ENCODE measurements at regions not wholly inside any gene's neighbourhood (a gene's known extent, or its start where the extent isn't known, plus 50 kb on each side); places are given as distances from the start of the nearest gene placed in this dataset.

DNA sequence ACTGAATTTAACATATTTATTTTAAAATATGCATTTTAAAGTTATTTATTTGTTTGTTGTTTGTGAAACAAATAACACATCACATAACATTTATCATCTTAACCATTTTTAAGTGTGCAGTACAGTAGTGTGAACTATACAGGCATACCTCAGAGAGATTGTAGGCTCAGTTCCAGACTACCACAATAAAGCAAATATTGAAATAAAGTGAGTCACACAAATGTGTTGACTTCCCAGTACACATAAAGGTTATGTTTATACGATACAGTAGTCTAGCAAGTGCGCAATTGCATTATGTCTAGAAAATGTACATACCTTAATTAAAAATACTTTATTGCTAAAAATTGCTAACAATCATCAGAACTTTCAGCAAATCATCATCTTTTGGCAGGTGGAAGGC is 739.4 kb upstream of the ADGRL4 start:
- Histone ChIP-seq H3K27ac (ENCODE audit: low read depth, low read length, poor library complexity, severe bottlenecking) (no peak overlapping the region), H3K4me3 (ENCODE audit: low read depth, low read length, poor library complexity, severe bottlenecking) (no peak overlapping the region), H3K4me1 (ENCODE audit: insufficient read depth, low read length, poor library complexity, severe bottlenecking) (no peaks in the 10 kb centered on the region), H3K27me3 (replicated peaks; ENCODE audit: insufficient read depth, low read depth, low read length, poor library complexity) (no peaks in the 10 kb centered on the region), H3K9me3 (ENCODE audit: low read depth, low read length, poor library complexity, severe bottlenecking) (no peaks in the 10 kb centered on the region), H3K36me3 (ENCODE audit: insufficient read depth, low read length, poor library complexity, severe bottlenecking) (no peaks in the 10 kb centered on the region)
- TF ChIP-seq, protein P1, sequence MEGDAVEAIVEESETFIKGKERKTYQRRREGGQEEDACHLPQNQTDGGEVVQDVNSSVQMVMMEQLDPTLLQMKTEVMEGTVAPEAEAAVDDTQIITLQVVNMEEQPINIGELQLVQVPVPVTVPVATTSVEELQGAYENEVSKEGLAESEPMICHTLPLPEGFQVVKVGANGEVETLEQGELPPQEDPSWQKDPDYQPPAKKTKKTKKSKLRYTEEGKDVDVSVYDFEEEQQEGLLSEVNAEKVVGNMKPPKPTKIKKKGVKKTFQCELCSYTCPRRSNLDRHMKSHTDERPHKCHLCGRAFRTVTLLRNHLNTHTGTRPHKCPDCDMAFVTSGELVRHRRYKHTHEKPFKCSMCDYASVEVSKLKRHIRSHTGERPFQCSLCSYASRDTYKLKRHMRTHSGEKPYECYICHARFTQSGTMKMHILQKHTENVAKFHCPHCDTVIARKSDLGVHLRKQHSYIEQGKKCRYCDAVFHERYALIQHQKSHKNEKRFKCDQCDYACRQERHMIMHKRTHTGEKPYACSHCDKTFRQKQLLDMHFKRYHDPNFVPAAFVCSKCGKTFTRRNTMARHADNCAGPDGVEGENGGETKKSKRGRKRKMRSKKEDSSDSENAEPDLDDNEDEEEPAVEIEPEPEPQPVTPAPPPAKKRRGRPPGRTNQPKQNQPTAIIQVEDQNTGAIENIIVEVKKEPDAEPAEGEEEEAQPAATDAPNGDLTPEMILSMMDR (conservative IDR thresholded peaks at IDR 0.05; ENCODE audit: low read depth, low read length): no peak
- no peak for TF ChIP-seq EZH2 (IDR thresholded peaks at IDR 0.05; ENCODE audit: borderline replicate concordance, low read depth, low read length, poor library complexity, severe bottlenecking)
- ChIA-PET POLR2A (ENCODE audit: low non-redundant PET) (no interaction called here), CTCF (no interaction called here)
- BruUV-seq (replicated peaks): no TSS peak
- intact Hi-C loops (cut with micrococcal nuclease; ENCODE audit: unreplicated experiment): no loop called here
- no peak for DNase-seq (ENCODE audit: low spot score)

DNA sequence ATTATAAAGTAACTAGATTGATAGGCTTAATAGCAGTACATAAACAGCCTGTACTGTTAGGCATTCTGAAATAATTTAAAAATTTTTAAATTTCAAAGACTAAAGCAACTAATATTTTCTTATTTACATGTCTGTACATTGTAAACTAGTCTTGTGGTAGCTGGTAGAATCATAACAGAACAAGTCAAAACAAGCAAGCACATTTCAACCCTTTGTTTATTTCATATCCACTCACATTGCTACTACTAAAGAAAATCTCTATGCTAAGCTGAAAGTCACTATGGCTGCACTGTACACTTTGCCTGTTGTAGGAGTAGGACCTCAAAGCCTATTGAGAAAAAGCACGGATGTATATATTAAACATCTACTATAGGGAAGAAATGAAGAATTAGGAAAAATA is 738.2 kb upstream of the ADGRL4 start:
- Histone ChIP-seq H3K4me1 (ENCODE audit: insufficient read depth, low read length, poor library complexity, severe bottlenecking) (no peaks in the 10 kb centered on the region), H3K27ac (ENCODE audit: low read depth, low read length, poor library complexity, severe bottlenecking) (no peak overlapping the region), H3K27me3 (replicated peaks; ENCODE audit: insufficient read depth, low read depth, low read length, poor library complexity) (no peaks in the 10 kb centered on the region), H3K36me3 (ENCODE audit: insufficient read depth, low read length, poor library complexity, severe bottlenecking) (no peaks in the 10 kb centered on the region), H3K9me3 (ENCODE audit: low read depth, low read length, poor library complexity, severe bottlenecking) (no peaks in the 10 kb centered on the region), H3K4me3 (ENCODE audit: low read depth, low read length, poor library complexity, severe bottlenecking) (no peak overlapping the region)
- intact Hi-C loops (cut with micrococcal nuclease; ENCODE audit: unreplicated experiment): no loop called here
- no peak for TF ChIP-seq EZH2 (IDR thresholded peaks at IDR 0.05; ENCODE audit: borderline replicate concordance, low read depth, low read length, poor library complexity, severe bottlenecking)
- TF ChIP-seq, protein P1 (conservative IDR thresholded peaks at IDR 0.05; ENCODE audit: low read depth, low read length): no peak
- no peak for DNase-seq (ENCODE audit: low spot score)
- CTCF ChIA-PET: no interaction called here
- POLR2A ChIA-PET (ENCODE audit: low non-redundant PET): no interaction called here
- BruUV-seq (replicated peaks): no TSS peak

DNA sequence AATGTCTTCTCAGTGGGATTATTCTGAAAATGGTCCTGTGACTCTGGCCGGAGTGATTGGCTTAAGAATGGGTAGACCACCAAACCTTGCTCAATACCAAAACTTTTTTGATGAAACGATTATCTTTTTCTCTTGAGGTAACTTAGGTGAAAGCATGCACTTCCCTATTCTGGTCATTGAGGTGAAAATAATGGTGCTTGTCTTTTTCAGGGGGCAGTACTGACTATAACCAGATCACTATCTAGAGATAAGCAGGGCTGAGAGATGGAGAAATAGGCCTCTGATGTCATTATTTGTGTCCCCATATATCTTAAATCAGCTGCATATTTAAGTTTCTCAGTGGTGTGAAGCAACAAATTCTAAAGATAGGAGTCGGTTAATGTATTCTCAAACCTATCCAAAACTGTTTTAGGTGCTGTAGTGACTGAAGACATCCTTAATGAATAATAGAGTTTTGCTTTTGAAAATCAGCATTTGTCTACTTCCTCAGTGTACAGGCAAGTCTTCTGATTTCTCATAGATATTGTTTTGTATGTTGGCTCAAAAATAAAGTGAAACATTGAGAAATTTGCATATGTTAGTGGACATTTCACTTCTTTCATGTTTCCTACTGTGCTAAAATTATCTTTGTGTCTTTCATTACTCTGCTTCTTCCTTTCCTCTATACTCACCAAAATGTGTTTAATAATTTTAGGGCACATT is 735.3 kb upstream of the ADGRL4 start:
- Histone ChIP-seq H3K27ac (ENCODE audit: low read depth, low read length, poor library complexity, severe bottlenecking) (no peak overlapping the region), H3K27me3 (replicated peaks; ENCODE audit: insufficient read depth, low read depth, low read length, poor library complexity) (no peaks in the 10 kb centered on the region), H3K36me3 (ENCODE audit: insufficient read depth, low read length, poor library complexity, severe bottlenecking) (no peaks in the 10 kb centered on the region), H3K9me3 (ENCODE audit: low read depth, low read length, poor library complexity, severe bottlenecking) (no peaks in the 10 kb centered on the region), H3K4me3 (ENCODE audit: low read depth, low read length, poor library complexity, severe bottlenecking) (no peak overlapping the region), H3K4me1 (ENCODE audit: insufficient read depth, low read length, poor library complexity, severe bottlenecking) (no peaks in the 10 kb centered on the region)
- DNase-seq (ENCODE audit: low spot score): no peak
- POLR2A ChIA-PET (ENCODE audit: low non-redundant PET): no interaction called here
- TF ChIP-seq, protein P1 (conservative IDR thresholded peaks at IDR 0.05; ENCODE audit: low read depth, low read length): no peak
- TF ChIP-seq EZH2 (IDR thresholded peaks at IDR 0.05; ENCODE audit: borderline replicate concordance, low read depth, low read length, poor library complexity, severe bottlenecking): no peak
- no TSS peak for BruUV-seq (replicated peaks)
- intact Hi-C loops (cut with micrococcal nuclease; ENCODE audit: unreplicated experiment): no loop called here
- CTCF ChIA-PET: no interaction called here

Data from A673 (cell line).